ENCODE measurements at regions not wholly inside any gene's neighbourhood (a gene's known extent, or its start where the extent isn't known, plus 50 kb on each side); places are given as distances from the start of the nearest gene placed in this dataset.
"Not testable (repeated sequence)": the region's sequence is repeated elsewhere in the genome, so short reads cannot be mapped to it uniquely, and the experiment has no call there.

GRCh38 chr13:74289861-74290773, 155.9 kb upstream of the KLF12 start:
- no peak for DNase-seq (ENCODE audit: low spot score)

DNA sequence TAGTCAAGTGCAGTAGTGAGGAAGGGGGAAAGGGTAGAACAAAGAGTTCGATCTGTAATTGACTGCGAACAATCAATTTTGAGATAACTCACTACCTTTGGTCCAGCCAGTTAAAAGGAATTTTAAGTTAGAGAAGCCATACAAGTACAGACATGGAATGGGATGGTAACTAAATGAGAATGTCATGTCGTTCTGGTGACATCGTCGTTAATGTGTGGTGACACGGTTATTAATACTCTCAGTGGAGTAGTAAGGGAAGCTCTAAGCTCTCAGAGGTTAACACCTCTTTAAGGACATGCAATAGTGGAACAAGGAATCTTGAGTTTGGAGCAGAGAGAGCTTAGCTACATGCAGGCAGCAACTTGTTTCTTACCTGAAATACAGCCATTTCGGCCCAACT, 154.9 kb upstream of the KLF12 start:
- no peak for DNase-seq (ENCODE audit: low spot score)

DNA sequence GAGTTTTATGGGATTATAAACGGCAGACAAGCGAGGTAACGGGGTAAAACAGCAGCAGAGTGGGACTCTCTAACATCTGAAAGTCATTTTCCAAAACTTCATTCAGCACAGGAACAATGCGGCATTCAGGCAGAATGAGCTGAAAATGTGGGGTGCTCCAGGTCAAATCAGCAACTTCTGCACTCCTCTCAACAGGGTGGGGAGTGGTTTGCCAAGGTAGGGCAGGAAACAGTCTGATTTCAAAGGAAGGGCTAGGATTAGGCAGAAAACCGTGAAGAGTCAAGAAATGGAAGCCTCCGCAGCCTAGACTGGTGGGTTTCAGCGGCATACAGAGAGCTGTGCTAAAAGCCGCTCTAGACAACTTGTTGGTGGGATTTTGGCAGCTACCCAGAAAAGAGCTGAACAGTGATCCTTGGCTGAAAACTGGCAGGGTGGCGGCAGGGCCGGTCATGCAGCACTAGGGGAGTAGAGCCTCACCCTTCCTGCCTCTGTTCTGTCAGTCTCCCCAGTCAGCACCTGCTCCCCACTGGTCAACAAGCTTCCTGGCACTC, 154.2 kb upstream of the KLF12 start:
- DNase-seq (ENCODE audit: low spot score), result no peak

GRCh38 chr13:74287724-74288169, 153.5 kb upstream of the KLF12 start:
- no peak for DNase-seq (ENCODE audit: low spot score)

DNA sequence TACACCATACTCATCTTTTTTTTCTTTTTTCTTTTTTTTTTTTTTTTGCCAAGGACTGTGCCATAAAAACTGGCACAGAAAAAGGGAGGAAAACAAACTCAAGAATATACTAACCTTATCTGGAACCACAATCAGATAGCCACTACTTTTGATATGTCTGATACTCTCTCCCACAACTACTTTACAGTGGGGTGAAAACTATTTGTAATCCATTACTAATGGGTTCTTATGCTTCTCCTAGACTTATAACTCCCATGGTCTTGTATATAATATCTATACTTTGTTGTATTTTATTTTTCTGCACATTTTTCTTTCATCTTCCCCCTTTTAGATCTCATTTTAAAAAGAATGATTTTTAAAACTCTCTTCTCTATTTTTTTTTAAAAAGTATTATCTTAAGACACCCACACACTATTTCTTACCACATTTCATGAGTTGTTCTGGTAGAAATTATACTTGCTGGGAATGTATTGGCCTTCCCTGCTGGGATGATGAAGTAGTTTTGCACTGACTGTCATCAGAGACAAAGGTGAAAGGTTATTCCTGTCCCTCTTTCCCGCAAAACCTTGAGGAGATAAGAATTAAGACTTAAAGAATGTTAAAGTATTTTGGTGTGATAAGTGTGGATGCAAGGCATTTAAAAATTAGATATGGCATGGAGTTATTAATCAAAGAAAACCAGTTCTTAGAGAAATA, 146.7 kb upstream of the KLF12 start:
- no peak for DNase-seq (ENCODE audit: low spot score)

DNA sequence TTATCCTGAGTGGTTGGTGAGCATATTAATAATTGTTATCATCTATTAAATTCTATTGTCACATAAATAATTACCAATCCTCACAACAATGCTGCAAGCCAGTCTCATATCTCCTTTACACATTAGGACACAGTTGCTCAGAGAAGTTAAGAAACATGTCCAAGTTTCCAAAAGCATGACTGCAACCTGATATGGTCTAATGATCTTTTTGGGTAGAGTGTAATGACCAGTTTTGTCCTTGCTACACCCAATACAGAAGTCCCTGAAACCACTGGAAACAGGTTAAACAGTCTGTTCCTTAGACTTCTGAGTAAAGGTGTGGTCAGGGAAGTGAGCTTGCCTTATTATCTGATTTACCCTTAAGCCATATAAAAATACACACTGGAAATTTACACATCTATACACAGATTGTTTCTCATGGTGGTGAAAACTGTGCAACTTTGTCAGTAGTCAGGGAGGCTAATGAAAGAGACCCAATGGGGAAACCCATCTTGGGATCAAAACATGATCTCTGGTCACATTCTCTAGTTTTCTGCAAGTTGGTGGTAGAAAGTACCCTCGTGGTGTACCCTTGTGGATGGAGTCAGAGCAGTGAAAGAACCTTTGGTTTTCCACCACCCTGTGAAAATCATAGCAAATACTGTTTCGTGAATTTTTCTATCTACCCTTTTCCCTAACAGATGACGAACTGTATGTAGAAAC, 146.0 kb upstream of the KLF12 start:
- DNase-seq (ENCODE audit: low spot score), result no peak

- no peak for DNase-seq (ENCODE audit: low spot score)
These were observed 144.7 kb upstream of the KLF12 start for GRCh38 chr13:74278901-74279300.

- no peak for DNase-seq (ENCODE audit: low spot score)
These were observed 140.7 kb upstream of the KLF12 start for GRCh38 chr13:74274916-74275315.

DNA sequence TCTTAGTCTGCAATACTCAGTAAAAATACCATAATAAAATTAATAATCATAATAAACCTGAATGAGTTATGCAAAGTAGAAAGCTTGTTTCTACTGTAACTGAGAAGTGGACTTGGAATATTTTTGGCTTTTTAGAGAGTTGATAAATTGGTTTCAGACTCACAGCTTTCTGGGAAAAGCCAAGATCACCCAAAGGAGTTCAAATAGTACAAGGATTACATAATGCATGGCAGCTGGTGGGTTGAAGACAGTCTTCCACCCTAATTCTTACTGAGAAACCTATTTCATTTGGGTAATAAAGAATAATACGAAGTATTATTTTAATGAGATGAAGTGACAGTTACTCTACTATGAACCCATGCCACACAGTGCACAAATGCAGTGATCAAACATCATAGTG, 139.4 kb upstream of the KLF12 start:
- DNase-seq (ENCODE audit: low spot score), result no peak

DNA sequence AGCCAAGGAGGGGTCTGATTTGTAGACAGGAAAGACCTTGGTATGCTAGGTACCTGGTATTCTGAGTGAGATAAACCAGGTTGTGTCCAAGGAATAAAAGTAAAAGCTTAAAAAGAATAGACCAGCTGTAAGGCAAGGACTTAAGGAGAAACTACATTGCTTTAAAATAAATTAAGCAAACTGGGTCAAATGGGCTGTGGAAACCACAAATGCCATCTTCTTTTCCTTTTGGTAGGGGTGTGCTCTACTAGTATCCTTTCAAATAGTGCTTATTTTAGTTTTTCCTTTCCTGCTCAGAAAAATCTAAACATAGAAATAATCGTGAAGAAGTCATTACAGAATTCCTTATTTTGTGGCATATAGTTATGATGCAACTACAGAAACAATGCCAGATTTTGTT, 138.6 kb upstream of the KLF12 start:
- DNase-seq (ENCODE audit: low spot score), result no peak

DNA sequence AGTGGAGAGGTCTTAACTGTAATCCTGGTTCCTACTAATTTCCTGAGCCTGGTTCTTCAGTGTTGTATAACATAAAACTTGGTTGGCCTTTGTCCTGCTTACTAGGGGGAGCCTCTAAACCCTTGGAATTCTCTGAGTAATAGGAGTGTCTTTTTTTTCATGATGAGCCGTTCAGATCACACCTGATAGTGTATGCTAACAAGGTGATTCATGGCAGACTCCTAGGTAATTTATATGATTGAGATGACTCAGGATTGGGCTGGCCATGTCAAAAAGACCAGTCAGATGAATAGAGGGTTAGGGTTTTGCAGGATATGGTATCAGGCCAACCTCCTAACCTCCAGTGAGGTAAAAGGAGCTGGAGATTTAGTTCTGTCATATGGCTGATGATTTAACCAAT, 135.8 kb upstream of the KLF12 start:
- DNase-seq (ENCODE audit: low spot score), result no peak

- DNase-seq (ENCODE audit: low spot score), result no peak
These were observed 132.7 kb upstream of the KLF12 start for GRCh38 chr13:74266861-74267260.

DNA sequence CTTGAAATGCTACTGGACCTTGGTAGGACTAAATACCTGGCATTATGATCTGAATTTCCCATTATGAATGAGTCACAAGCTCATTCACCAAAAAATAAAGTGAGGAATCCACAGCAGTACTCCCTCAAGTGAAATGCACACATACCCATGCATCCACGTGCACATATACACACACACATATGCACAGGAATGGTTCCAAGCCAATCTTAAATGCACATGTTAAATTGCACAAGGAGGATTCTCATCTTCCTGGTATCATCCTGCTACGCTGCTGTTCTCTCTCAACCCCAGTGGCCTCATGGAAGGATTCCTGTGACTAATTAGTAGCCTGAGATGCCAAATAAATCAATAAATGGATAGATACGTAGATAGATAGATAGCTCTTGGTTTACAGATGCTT, 132.1 kb upstream of the KLF12 start:
- DNase-seq (ENCODE audit: low spot score), result no peak

- DNase-seq (ENCODE audit: low spot score), result no peak
These were observed 130.1 kb upstream of the KLF12 start for GRCh38 chr13:74264333-74264732.

GRCh38 chr13:74260420-74260819, 126.2 kb upstream of the KLF12 start:
- DNase-seq (ENCODE audit: low spot score), result not testable (repeated sequence)

- DNase-seq (ENCODE audit: low spot score), result no peak
These were observed 125.4 kb upstream of the KLF12 start for GRCh38 chr13:74259641-74260040.

GRCh38 chr13:74258961-74259360, 124.8 kb upstream of the KLF12 start:
- DNase-seq (ENCODE audit: low spot score), result no peak

GRCh38 chr13:74256969-74257368, 122.8 kb upstream of the KLF12 start:
- DNase-seq (ENCODE audit: low spot score), result no peak

DNA sequence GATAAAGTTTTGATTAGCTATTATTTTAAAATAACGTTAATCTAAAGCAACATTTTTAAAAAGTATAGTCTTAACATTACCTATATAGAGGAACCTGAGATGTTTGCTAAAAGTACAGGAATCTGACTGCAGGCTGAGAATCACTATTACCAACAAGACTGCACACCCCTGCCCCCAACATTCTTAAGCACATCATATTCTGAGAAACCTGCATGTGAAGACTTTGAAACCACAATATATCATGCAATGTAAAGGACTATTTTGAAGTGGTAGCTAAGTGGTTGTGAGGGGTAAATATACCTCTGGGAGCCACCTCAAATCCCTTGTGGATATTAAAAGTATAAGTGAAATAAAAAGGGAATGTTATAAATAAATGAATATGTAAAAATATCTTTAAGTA, 119.0 kb upstream of the KLF12 start:
- no peak for DNase-seq (ENCODE audit: low spot score)

- no peak for DNase-seq (ENCODE audit: low spot score)
These were observed 117.7 kb upstream of the KLF12 start for GRCh38 chr13:74251778-74252519.

DNA sequence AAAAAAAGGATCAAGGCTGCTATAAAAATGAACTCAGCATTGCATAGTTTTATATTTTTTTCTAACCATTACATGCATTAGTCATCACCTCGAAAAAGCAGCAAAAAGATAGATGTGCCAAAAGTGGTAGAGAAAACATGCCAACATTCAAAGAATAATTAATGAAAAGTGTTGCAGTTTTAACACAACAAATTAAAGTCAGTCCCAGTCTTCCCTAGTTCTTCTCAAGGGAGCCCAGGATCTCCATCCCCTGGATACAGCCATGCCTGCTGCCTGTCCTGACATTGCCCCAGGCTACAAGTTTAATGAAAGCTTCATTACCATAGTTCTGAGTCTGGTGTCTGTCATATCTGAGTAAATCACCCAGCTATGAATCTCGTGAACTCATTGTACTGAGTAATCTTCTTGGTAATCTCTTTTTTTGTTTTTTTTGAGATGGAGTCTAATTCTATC, 116.6 kb upstream of the KLF12 start:
- no peak for DNase-seq (ENCODE audit: low spot score)

DNA sequence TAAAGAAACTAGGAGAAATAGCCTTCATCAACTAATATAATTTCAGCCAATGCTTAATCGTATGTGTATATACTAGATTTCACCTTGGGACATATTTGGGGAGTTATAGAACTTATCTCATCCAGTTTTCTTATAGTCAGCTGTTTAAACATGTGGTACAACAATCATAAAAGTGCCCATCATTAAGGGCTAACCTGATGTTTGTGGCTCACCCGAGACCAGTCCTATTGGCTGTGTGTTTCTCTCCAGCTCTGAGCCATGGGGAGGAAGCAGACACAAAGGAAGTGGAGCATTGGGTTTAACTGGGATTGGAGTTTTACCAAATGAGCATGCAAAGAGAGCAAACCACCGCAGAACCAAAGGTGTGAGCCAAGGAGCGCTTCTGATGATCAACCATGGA, 114.3 kb upstream of the KLF12 start:
- DNase-seq (ENCODE audit: low spot score), result no peak
